GF-D8 (cell line): ENCODE measurements at regions not wholly inside any gene's neighbourhood (a gene's known extent, or its start where the extent isn't known, plus 50 kb on each side); places are given as distances from the start of the nearest gene placed in this dataset.
"Not testable (repeated sequence)": the region's sequence is repeated elsewhere in the genome, so short reads cannot be mapped to it uniquely, and the experiment has no call there.

Source experiments
- DNase-seq: peaks from one replicate; lab custom pipeline; 2025; lab: John Stamatoyannopoulos, UW

DNA sequence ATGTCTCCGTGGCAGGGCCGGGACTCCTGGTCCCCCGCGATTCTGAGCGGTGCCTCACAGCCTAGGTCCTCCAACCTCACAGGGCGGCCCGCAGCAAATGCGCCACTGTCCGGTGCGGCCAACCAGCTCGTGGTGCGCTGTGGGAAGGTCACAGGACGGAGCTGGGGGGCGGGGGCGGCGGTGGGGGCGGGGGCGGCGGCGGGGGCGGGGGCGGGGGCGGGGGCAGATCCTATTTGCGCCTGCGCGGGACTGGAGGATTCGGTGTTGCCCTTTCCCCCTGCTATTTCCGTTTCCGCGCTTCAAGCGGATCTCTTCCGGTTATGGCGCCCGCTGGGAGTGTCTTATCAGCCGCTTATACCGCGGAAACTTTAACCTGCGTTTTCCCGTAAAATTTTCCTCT, 106.7 kb upstream of the SNRPN start:
- DNase-seq, result no peak

DNA sequence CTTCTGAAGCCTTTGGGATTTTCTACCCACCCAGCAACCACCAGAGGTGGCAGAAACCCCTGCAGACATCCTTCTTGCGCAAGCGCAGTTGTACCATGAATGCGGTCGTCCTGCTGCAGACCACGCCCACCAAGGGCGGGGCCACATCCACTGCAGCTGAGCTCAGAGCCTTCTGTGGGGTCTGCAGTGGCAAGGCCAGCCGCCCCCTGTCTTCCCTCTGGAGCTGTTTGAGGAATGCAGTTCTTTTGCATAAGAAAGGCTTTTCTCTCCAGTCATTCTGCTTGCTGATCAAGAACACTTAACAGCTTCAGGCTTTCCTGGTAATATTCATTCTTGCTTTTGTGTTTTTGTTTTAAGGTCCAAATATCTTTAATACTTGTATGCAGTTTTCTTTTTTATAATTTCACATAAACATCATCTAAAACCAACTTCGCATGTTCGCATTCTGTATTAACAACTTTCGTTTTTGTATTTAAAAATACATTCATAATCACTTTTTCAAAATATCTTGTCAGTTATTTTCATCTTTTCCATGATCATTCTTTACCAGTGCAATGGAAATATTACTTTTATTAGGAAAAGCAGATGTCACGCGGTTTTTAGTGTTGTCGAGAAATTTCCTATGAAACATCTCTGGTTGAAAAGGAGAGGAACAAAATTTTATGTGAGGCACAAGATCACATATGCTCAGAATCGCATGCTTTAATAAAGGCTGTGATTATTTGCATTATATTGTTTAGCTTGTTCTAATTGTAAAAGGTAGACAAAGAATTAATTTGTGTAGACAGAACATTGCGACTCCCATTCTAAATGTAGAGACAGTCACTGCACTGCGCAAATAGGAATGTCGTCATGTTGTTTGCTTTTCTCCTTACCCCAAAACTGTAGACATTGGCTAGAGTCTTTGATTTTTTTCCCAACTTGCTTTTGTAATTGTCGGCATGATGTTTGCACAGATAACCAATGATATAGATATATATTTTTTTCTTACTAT, 98.1 kb upstream of the SNRPN start:
- DNase-seq, result no peak

DNA sequence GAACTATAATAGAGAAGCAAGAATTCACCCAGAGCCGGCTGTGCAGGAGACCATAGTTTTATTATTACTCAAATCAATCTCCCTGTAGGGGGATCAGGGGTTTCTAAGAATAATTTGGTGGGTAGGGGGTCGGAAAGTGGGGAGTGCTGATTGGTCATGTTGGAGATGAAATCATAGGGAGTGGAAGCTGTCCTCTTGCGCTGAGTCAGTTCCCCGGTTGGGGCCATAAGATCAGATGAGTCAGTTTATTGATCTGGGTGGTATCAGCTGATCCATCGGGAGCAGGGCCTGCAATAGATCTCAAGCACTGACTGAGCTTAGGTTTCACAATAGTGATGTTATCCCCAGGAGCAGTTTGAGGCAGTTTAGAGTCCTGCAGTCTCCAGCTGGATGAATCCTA, 97.0 kb upstream of the SNRPN start:
- no peak for DNase-seq

DNA sequence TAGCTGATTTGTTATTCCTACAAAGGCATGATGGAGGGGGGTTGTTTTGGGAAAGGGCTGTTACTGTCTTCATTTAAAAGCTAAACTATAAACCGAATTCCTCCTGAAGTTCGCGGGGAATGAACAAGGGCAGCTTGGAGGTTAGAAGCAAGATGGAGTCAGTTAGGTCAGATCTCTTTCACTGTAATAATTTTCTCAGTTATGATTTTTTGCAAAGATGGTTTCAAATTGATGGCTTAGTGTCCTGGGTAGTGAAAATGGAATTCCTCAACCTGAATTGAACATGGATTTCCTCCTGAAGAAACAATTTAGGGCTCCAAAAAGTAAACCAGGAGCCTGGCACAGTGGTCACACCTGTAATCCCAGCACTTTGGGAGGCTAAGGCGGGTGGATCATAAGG, 96.6 kb upstream of the SNRPN start:
- DNase-seq, result not testable (repeated sequence)

DNA sequence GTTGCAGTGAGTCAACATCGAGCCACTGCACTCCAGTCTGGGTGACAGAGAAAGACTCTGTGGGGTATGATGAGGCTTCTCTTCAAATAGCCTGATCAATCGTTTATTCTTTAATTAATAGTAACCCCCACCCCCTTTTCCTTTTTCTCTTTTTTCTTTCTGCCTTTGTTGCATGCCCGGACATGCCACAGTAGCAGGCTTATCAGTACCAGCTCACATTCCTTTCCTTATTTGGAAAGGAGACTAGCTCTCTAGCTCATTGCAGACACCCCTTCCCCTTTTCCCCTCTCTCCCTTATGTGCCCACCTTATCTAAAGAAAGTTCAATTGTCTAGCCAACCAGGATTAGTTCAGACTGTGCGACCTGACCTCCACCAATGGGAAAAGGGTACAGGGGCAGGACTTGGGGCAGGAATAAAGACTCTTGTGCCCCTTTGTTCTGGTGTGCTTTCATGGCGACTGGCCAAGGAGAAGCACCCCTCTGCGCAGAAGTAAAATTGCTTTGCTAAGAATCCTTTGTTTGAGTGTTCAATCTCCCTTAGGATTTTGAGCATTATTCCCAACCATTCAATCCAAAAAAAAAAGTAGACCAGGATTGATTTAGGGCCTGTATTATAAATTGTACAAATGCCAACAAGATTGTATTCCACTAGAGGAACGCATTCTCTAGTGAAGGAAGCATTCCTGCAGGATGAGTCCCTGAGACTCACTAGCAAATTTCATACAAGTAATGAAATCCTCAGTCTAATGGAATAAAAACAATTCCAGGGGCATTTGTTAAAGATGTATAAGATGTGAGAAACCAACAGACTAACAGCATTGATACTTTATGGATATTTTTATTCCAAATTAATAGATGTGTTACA, 95.8 kb upstream of the SNRPN start:
- no peak for DNase-seq

DNA sequence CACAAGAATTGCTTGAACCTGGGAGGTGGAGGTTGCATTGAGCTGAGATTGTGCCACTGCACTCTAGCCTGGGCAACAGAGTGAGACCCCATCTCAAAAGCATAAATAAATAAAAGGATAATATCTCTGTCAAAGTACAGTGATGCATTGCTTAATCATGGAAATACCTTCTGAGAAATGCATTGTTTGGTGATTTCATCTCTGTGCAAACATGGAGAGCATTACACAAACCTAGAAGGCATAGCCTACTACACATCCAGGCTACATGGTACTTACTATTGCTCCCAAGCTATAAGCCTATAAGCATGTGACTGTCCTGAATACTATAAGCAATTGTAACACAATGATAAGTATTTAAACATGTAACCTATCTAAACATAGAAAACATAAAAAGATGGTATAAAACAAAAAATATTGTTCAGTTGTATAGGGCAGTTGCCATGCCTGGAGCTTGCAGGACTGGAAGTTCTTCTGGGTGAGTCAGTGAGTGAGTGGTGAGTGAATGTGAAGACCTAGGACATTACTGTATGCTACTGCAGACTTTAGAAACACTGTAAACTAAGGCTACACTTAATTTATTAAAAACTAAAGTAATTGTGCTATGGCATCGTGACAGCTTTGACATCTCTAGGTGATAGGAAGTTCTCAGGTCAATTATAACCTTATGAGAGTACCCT, 93.6 kb upstream of the SNRPN start:
- DNase-seq, result no peak

DNA sequence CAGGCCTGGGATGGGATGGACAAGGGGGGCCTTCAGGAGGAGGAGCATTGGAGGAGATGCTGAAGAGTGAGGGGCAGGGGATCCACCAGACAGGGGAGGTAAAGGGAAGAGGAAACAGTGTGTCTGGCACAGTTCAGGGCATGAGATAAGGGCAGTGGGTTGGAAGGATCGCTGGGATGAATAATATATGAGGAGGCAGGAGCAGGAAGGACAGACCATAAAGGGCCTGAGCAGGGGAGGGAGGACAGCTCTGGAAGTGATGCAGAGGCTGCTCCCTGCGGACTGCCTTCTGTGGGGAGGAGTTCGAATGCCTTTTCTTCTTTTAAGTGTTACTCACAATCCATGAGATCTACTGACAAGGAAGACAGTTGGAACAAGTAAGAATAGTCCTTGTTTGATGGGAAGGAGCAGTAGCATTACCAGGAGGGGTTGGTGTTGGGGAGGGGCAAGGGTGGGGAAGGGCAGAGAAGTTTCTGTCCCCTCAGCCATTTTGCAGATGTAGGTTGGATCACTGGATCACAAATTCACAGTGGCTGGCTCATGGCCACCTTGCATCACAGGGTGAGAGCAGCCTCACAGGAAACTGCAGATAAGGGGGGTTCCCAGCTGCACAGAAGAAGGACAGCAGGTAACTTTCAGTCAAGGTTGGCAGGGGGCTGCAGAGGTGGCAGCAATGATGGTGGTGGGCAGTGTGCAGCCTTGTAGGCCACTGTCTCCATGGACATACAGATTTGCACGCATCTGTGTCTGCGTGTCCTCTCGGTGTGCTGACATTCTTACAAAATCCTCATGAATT, 91.9 kb upstream of the SNRPN start:
- DNase-seq, result no peak

DNA sequence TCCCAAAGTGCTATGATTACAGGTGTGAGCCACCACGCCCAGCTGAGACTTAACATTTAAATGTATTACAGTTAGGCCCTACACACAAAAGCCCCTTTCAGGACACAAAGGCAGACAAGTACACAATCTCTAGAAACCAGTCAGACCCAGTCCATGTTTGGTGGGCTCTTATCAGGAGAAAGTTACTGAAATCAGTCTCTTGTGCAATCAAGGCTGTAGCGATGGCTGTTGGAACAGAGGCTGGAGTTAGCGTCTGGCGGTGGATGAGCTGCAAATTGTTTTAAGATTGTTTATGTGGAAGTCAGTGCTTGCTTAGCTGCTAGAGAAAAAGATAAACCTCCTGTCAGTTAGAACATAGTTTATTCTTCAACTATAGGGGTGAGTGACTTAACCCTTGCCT, 89.5 kb upstream of the SNRPN start:
- DNase-seq, result no peak

DNA sequence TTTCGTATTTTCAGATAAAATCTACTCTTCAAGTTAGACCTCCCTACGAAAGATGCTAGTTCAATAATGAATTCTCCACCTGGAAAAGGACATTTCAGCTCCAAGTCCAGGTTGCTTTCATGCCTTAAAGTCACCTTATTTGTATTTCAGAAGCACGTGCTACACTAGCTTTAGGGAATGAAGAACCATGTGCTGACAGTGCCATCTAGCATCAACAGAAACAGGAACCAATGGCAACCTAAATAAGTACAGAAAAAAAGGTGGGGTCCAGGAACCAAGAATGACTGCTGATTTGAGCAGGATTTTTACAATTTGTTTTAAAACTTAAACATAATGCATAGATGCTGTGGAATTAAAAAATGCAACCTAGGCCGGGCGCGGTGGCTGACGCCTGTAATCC, 77.6 kb upstream of the SNRPN start:
- DNase-seq, result no peak

DNA sequence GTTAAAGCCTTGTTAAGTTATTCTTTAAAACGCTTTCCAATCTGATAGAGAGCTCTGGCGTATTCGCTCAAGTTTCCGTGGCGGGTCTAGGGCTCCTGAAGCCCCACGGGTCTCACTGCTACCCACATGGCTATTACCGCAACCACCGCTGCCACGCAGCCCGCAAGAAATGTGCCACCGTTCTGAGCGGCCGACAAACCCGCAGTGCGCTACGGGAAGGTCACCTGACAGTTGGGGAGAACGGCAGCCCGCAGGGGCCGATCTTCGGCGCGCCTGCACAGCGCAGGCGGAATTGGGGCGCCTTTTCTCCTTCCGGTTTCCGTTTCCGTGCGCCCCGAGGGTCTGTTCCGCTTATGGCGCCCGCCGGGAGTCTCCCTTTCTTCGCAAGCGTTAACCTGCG, 76.6 kb upstream of the SNRPN start:
- no peak for DNase-seq

DNA sequence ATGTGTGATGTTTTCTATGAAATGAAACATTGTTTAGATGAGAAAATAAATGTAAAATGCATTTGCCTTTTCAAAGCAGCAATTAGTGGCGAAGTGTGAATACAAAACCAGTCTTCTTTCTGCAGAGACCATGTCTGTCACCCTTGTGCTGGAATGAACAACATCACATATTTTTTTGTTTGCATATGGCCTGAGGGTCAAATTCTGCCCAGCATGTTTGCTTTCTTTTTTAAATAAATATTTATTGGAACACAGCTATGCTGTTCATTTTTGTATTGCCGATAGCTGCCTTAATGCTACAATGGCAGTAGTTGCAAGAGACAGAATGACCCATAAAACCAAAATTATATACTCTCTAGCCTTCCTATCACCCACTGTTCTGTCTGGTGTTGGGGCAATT, 75.3 kb upstream of the SNRPN start:
- no peak for DNase-seq

DNA sequence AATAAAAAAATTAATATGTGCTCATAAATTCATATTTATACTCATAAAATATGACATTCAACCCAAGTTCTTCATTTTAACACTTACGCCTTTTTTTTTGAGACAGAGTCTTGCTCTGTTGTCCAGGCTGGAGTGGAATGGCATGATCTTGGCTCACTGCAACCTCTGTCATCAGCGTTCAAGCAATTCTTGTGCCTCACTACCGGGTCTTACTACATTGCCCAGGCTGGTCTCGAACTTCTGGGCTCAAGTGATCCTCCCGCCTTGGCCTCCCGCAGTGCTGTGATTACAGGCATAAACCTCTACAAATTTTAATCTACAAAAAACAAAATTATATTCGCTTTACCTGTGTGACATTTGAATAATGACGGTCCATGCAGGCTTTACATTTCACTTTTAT, 74.1 kb upstream of the SNRPN start:
- DNase-seq, result no peak

DNA sequence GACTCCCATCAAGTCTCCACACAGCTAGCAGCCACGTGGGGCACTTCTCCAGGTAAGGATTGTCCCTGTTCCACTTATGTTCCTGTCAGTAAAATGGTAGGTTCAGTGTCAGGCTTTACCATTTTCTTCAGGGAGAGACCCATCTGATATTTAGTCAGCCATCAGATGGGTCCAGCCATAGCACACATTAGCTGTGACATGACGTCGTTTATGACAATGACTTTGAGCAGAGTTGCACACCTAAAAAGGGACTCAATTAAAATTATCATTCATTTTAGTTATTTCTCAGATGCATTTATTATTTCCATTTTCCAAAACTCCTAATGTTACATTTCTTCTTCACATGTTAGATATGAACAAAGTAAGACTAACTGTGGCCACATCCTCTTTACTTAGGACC, 68.2 kb upstream of the SNRPN start:
- no peak for DNase-seq

DNA sequence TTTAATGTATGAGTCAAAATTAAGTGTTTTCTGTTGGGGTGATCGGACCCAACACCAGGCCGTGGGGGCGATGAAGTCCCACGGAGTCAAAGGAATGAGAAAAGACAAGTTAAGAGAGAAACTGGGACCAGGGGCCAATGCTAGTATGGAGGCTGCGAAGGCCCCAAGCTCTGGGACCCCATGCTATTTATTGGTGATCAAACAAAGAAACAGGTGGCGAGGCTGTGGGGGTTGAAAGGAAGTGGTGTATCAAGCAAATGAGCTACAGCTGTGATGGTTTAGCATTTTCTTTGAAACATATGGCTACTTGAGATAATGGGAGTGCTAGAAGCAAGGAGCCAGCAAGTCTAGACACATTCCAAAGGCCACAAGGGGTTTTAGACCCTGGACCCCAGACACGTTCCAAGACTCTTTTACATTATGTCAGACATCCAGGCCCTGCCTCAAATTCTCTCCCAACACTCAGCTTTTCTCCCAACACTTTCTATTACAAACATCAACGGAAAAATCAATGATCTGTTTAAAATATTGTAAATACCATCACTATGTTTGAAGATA, 56.0 kb upstream of the SNRPN start:
- no peak for DNase-seq

DNA sequence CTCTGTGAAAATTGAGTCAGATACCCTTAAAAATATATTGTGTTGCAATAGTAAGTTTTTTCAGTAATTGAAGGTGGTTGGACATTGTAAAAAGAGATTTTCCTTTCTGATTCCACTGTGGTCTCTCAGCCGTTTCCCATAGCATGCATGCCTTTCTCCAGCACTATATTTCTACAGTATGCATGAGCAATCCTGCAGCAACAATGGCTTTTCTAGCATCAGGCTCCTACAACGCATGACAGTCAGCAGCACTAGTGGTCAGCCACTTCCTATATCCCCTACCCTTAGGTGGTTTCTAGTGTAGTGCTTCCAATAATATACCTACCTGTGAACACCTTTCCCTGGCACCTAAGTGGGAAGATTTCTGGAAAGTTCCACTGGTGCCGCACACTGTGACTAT, 55.4 kb upstream of the SNRPN start:
- no peak for DNase-seq

DNA sequence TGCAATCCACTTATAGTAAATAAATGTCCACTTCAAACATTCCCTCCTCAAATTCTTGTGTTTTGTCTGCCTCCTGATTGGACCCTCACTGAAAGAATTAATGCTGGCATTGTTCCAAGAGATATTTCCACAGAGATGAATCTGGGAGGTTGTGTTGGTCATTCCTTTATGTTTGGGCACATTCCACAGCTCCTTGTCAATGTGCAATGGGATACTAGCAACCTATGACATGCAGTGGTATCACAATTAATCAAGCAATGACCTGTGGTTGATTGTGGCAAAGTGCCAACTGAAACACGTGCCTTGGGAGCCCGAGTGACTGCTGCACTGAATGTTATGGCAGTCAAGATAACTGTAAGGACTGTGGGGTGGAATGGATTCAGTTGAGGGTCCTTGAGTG, 55.0 kb upstream of the SNRPN start:
- DNase-seq, result no peak

DNA sequence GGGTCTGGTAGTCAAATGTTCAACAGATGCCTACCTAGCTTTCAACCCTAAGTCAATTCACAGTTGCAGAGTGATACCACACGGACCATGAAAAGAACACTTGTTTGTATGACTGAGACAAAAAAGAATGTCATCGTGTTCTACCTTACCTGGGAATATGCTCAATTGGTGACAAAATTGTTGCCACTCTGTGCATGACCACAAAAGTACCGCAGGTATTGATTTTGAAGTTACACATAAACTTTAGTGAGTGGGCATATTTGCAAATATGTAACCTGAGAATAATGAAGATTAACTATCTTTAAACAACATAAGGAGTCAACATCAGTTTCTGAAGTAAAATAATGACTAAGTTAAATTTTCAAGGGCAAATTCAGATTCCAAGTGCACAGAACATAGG, 53.4 kb upstream of the SNRPN start:
- no peak for DNase-seq
